ENCODE measurements at regions not wholly inside any gene's neighbourhood (a gene's known extent, or its start where the extent isn't known, plus 50 kb on each side); places are given as distances from the start of the nearest gene placed in this dataset.

DNA sequence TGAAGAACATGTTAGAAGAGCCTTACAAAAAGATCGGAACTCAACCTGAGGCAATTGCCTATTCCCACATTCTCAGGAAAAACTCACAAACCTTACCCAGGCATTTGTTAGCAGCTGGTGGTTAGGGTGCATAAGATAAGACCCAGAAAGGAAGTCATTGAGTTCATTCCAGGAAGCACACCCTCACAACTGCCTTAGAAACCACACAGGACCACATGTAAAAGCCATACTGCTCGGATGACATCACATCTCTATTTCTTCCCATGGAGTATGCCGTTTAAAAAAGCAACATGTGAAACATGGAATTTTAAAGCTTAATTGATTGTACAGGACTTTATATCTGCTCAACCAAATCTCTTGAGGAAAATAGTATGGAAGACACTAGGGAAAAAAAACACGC lies 411.2 kb downstream of the DAD1 start:
- TF ChIP-seq ZNF274 (IDR thresholded peaks at IDR 0.05; ENCODE audit: low read depth, low read length) (no peak), TCF7L2 (IDR thresholded peaks at IDR 0.05; ENCODE audit: borderline replicate concordance, extremely low read depth, insufficient read depth, insufficient read length) (no peak), POLR2A (IDR thresholded peaks at IDR 0.05; ENCODE audit: borderline replicate concordance, extremely low read depth, insufficient read depth, insufficient read length) (no peak)
- ATAC-seq (no peak), DNase-seq (ENCODE audit: low read depth, low spot score) (no peak)
- POLR2A ChIA-PET = no interaction called here
- no TSS peak for BruUV-seq (replicated peaks)
- no peak overlapping the region for H3K27ac ChIP-seq (ENCODE audit: low read depth, low read length)
- CTCF ChIA-PET = no interaction called here
- no peaks in the 10 kb centered on the region for H4K20me1 ChIP-seq (ENCODE audit: insufficient read depth)
- no peak overlapping the region for H3K4me2 ChIP-seq (ENCODE audit: low read length)
- H3K9ac ChIP-seq (ENCODE audit: low read length) = no peak overlapping the region
- no peak overlapping the region for H3K4me3 ChIP-seq (replicated peaks in 1 of 2; ENCODE audit: low read depth in 1 of 2, low read length in 2 of 2)
- H3K27me3 ChIP-seq (ENCODE audit: insufficient read depth, low read length) = peaks cover 45% of the 10 kb centered on the region
- no peaks in the 10 kb centered on the region for H3K9me2 ChIP-seq (ENCODE audit: insufficient read depth)
- no peaks in the 10 kb centered on the region for H3K79me2 ChIP-seq (ENCODE audit: insufficient read depth, low read length)
- no peaks in the 10 kb centered on the region for H3K9me3 ChIP-seq (ENCODE audit: control insufficient read depth in 1 of 2, insufficient read depth in 1 of 2, low read depth in 1 of 2, low read length in 2 of 2)
- no peak overlapping the region for H2AFZ ChIP-seq (ENCODE audit: low read depth, low read length, poor library complexity, severe bottlenecking)
- H3K36me3 ChIP-seq (ENCODE audit: control insufficient read depth in 1 of 2, insufficient read depth in 2 of 2, low read length in 2 of 2) = no peaks in the 10 kb centered on the region
- H3K4me1 ChIP-seq (ENCODE audit: control insufficient read depth in 1 of 2, insufficient read depth in 2 of 2, low read length in 2 of 2) = no peaks in the 10 kb centered on the region
- RAD21 ChIA-PET (ENCODE audit: low non-redundant PET in 1 of 2, low total read pairs in 2 of 2, uncharacterized antibody in 2 of 2, unreplicated experiment in 2 of 2) = no interaction called here
- intact Hi-C loops (cut with micrococcal nuclease) = no loop called here

DNA sequence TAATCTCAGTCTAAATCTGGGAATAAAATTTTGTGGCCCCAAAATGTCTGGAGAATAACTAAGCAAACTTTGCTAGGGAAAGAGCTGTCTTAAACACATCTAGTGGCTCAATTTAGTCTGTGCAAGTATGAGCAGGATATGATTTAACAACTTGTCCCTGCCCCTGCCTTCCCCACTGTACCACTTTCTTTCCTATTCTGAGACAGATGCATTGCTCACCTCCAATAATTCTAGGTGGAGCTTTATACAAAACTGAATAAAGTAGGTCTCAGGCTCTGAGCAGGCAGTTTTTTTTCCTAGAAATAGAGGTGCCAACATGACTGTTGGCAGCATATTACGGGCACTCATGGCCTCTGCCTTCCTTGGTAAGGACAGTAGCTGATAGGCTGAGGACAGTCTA lies 412.1 kb downstream of the DAD1 start:
- CTCF ChIA-PET = no interaction called here
- no TSS peak for BruUV-seq (replicated peaks)
- Histone ChIP-seq H3K9me2 (ENCODE audit: insufficient read depth) (no peaks in the 10 kb centered on the region), H3K27ac (ENCODE audit: low read depth, low read length) (no peak overlapping the region), H4K20me1 (ENCODE audit: insufficient read depth) (no peaks in the 10 kb centered on the region), H3K4me3 (replicated peaks in 1 of 2; ENCODE audit: low read depth in 1 of 2, low read length in 2 of 2) (no peak overlapping the region), H3K36me3 (ENCODE audit: control insufficient read depth in 1 of 2, insufficient read depth in 2 of 2, low read length in 2 of 2) (no peaks in the 10 kb centered on the region), H3K27me3 (ENCODE audit: insufficient read depth, low read length) (peaks cover 40% of the 10 kb centered on the region), H3K4me1 (ENCODE audit: control insufficient read depth in 1 of 2, insufficient read depth in 2 of 2, low read length in 2 of 2) (no peaks in the 10 kb centered on the region), H3K9me3 (ENCODE audit: control insufficient read depth in 1 of 2, insufficient read depth in 1 of 2, low read depth in 1 of 2, low read length in 2 of 2) (no peaks in the 10 kb centered on the region), H2AFZ (ENCODE audit: low read depth, low read length, poor library complexity, severe bottlenecking) (no peak overlapping the region), H3K4me2 (ENCODE audit: low read length) (no peak overlapping the region), H3K79me2 (ENCODE audit: insufficient read depth, low read length) (no peaks in the 10 kb centered on the region), H3K9ac (ENCODE audit: low read length) (no peak overlapping the region)
- ATAC-seq (no peak), DNase-seq (ENCODE audit: low read depth, low spot score) (no peak)
- POLR2A ChIA-PET = no interaction called here
- intact Hi-C loops (cut with micrococcal nuclease) = no loop called here
- RAD21 ChIA-PET (ENCODE audit: low non-redundant PET in 1 of 2, low total read pairs in 2 of 2, uncharacterized antibody in 2 of 2, unreplicated experiment in 2 of 2) = no interaction called here
- TF ChIP-seq, protein P1, sequence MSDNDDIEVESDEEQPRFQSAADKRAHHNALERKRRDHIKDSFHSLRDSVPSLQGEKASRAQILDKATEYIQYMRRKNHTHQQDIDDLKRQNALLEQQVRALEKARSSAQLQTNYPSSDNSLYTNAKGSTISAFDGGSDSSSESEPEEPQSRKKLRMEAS (IDR thresholded peaks at IDR 0.05) = no peak
- TF ChIP-seq, protein P2, sequence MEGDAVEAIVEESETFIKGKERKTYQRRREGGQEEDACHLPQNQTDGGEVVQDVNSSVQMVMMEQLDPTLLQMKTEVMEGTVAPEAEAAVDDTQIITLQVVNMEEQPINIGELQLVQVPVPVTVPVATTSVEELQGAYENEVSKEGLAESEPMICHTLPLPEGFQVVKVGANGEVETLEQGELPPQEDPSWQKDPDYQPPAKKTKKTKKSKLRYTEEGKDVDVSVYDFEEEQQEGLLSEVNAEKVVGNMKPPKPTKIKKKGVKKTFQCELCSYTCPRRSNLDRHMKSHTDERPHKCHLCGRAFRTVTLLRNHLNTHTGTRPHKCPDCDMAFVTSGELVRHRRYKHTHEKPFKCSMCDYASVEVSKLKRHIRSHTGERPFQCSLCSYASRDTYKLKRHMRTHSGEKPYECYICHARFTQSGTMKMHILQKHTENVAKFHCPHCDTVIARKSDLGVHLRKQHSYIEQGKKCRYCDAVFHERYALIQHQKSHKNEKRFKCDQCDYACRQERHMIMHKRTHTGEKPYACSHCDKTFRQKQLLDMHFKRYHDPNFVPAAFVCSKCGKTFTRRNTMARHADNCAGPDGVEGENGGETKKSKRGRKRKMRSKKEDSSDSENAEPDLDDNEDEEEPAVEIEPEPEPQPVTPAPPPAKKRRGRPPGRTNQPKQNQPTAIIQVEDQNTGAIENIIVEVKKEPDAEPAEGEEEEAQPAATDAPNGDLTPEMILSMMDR (IDR thresholded peaks at IDR 0.05 in 2 of 3, conservative IDR thresholded peaks at IDR 0.05 in 1 of 3; ENCODE audit: borderline replicate concordance in 1 of 3, insufficient read depth in 1 of 3, low read depth in 2 of 3, low read length in 2 of 3) = no peak
- TF ChIP-seq SRF (IDR thresholded peaks at IDR 0.05; ENCODE audit: low read depth) (no peak), JUND (IDR thresholded peaks at IDR 0.05) (no peak), CEBPB (IDR thresholded peaks at IDR 0.05; ENCODE audit: low read depth) (no peak), POLR2AphosphoS5 (IDR thresholded peaks at IDR 0.05; ENCODE audit: low read depth, low read length) (no peak), TCF7L2 (IDR thresholded peaks at IDR 0.05; ENCODE audit: borderline replicate concordance, extremely low read depth, insufficient read depth, insufficient read length) (no peak)
- TF ChIP-seq, protein P3, sequence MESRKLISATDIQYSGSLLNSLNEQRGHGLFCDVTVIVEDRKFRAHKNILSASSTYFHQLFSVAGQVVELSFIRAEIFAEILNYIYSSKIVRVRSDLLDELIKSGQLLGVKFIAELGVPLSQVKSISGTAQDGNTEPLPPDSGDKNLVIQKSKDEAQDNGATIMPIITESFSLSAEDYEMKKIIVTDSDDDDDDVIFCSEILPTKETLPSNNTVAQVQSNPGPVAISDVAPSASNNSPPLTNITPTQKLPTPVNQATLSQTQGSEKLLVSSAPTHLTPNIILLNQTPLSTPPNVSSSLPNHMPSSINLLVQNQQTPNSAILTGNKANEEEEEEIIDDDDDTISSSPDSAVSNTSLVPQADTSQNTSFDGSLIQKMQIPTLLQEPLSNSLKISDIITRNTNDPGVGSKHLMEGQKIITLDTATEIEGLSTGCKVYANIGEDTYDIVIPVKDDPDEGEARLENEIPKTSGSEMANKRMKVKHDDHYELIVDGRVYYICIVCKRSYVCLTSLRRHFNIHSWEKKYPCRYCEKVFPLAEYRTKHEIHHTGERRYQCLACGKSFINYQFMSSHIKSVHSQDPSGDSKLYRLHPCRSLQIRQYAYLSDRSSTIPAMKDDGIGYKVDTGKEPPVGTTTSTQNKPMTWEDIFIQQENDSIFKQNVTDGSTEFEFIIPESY (IDR thresholded peaks at IDR 0.05; ENCODE audit: extremely low read depth, insufficient replicate concordance, low read length) = no peak
- TF ChIP-seq, protein P4, sequence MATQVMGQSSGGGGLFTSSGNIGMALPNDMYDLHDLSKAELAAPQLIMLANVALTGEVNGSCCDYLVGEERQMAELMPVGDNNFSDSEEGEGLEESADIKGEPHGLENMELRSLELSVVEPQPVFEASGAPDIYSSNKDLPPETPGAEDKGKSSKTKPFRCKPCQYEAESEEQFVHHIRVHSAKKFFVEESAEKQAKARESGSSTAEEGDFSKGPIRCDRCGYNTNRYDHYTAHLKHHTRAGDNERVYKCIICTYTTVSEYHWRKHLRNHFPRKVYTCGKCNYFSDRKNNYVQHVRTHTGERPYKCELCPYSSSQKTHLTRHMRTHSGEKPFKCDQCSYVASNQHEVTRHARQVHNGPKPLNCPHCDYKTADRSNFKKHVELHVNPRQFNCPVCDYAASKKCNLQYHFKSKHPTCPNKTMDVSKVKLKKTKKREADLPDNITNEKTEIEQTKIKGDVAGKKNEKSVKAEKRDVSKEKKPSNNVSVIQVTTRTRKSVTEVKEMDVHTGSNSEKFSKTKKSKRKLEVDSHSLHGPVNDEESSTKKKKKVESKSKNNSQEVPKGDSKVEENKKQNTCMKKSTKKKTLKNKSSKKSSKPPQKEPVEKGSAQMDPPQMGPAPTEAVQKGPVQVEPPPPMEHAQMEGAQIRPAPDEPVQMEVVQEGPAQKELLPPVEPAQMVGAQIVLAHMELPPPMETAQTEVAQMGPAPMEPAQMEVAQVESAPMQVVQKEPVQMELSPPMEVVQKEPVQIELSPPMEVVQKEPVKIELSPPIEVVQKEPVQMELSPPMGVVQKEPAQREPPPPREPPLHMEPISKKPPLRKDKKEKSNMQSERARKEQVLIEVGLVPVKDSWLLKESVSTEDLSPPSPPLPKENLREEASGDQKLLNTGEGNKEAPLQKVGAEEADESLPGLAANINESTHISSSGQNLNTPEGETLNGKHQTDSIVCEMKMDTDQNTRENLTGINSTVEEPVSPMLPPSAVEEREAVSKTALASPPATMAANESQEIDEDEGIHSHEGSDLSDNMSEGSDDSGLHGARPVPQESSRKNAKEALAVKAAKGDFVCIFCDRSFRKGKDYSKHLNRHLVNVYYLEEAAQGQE (IDR thresholded peaks at IDR 0.05; ENCODE audit: low read depth) = no peak
